ENCODE measurements at regions not wholly inside any gene's neighbourhood (a gene's known extent, or its start where the extent isn't known, plus 50 kb on each side); places are given as distances from the start of the nearest gene placed in this dataset.
A peak's percentile ranks its signal among the peaks of the same experiment; 100 is the strongest.

DNA sequence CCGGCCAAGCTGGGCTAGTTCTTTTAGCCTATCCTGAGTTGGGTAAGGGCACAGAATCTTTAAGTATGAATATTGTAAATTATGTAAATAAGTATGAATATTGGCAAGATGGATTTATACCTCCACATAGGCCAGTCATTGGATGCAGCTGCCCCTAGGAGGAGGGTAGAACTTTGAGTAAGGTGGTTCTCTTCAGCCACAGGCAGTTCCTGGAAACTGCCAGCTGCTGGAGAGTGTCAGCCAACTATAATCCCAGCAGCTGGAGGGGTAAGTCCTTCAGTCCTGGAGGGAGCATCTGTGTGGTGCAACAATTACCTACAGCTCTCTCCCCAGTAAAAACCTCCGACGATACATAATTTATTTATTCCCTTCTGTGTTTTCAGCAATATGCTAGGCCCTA, 65.8 kb upstream of the TMPO start:
- no peaks in the 10 kb centered on the region for H3K36me3 ChIP-seq (ENCODE audit: control insufficient read depth, insufficient read depth, low read length)
- no peak overlapping the region for H3K4me3 ChIP-seq (replicated peaks; ENCODE audit: low read depth, low read length)
- no peaks in the 10 kb centered on the region for H3K27me3 ChIP-seq (replicated peaks; ENCODE audit: control insufficient read depth, insufficient read depth, low read length)
- TF ChIP-seq, protein P1, sequence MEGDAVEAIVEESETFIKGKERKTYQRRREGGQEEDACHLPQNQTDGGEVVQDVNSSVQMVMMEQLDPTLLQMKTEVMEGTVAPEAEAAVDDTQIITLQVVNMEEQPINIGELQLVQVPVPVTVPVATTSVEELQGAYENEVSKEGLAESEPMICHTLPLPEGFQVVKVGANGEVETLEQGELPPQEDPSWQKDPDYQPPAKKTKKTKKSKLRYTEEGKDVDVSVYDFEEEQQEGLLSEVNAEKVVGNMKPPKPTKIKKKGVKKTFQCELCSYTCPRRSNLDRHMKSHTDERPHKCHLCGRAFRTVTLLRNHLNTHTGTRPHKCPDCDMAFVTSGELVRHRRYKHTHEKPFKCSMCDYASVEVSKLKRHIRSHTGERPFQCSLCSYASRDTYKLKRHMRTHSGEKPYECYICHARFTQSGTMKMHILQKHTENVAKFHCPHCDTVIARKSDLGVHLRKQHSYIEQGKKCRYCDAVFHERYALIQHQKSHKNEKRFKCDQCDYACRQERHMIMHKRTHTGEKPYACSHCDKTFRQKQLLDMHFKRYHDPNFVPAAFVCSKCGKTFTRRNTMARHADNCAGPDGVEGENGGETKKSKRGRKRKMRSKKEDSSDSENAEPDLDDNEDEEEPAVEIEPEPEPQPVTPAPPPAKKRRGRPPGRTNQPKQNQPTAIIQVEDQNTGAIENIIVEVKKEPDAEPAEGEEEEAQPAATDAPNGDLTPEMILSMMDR (IDR thresholded peaks at IDR 0.05; ENCODE audit: insufficient read depth, low read length, poor library complexity, severe bottlenecking), result no peak
- no peak for DNase-seq (ENCODE audit: extremely low read depth, insufficient read length)

DNA sequence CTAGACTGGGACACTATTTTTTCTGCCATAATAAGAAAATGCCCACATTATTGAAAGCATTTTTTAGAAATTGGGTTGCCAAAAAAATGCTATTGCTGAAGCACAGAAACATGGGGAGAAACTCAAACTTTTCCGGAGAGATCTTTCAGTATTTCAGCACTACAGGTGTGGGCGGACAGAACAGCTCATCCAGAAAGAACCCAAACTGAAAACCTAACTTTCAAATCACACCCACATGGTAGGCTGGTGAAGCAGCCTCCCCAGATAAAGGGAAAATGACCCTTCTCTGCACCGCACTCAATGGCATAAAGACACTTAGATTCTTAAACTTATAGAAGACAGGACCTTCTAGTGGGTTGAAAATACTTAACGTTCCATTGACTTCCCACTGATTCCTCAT, 62.3 kb upstream of the TMPO start:
- no peaks in the 10 kb centered on the region; the same call in none of the 2 replicates for H3K27me3 ChIP-seq (replicated peaks; ENCODE audit: control insufficient read depth, insufficient read depth, low read length)
- no peak for DNase-seq (ENCODE audit: extremely low read depth, insufficient read length)
- H3K36me3 ChIP-seq (ENCODE audit: control insufficient read depth, insufficient read depth, low read length), result no peaks in the 10 kb centered on the region
- TF ChIP-seq, protein P1 (IDR thresholded peaks at IDR 0.05; ENCODE audit: insufficient read depth, low read length, poor library complexity, severe bottlenecking), result no peak
- H3K4me3 ChIP-seq (replicated peaks; ENCODE audit: low read depth, low read length), result no peak overlapping the region

DNA sequence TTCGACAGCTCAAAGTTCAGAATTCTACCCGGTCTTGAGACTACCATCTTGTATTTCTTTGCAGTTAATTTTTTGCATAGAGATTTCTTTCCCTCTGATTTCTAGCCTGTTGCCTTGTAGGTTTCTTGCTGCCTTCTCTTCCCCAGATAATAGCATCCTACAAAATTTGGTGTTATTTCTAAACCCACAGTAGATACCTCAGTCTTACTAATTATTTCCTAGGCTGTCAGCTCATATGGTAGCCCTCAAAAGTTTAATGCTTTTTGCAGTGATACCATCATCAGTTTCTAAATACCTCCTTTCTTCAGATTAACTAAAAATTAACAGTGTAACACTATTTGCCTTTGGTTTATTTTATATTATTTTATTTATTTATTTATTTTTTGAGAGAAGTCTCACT, 61.9 kb upstream of the TMPO start:
- Histone ChIP-seq H3K36me3 (ENCODE audit: control insufficient read depth, insufficient read depth, low read length) (no peaks in the 10 kb centered on the region), H3K4me3 (replicated peaks; ENCODE audit: low read depth, low read length) (no peak overlapping the region), H3K27me3 (replicated peaks; ENCODE audit: control insufficient read depth, insufficient read depth, low read length) (no peaks in the 10 kb centered on the region; the same call in none of the 2 replicates)
- no peak for DNase-seq (ENCODE audit: extremely low read depth, insufficient read length)
- TF ChIP-seq, protein P1 (IDR thresholded peaks at IDR 0.05; ENCODE audit: insufficient read depth, low read length, poor library complexity, severe bottlenecking), result no peak

DNA sequence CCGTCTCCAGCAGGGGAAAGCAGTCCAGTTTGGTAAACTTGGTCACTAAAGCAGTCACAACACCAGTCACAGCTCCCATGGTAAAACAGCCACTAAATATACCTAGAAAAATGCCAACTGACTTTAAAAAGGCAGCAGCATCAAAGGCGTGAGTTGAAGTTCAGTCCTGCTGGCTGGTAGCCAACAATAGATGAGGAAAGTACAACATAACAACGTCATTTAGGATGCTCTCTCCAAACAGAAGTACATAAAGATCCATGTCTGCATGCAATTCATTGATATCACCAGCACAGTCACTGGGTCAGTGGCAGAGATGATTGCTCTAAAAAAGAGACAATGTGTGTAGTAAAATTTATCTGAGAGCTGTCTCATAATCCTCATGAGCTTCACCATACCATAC, 59.3 kb upstream of the TMPO start:
- no peaks in the 10 kb centered on the region for H3K36me3 ChIP-seq (ENCODE audit: control insufficient read depth, insufficient read depth, low read length)
- H3K4me3 ChIP-seq (replicated peaks; ENCODE audit: low read depth, low read length), result no peak overlapping the region
- TF ChIP-seq, protein P1 (IDR thresholded peaks at IDR 0.05; ENCODE audit: insufficient read depth, low read length, poor library complexity, severe bottlenecking), result no peak
- DNase-seq (ENCODE audit: extremely low read depth, insufficient read length), result no peak
- no peaks in the 10 kb centered on the region; the same call in none of the 2 replicates for H3K27me3 ChIP-seq (replicated peaks; ENCODE audit: control insufficient read depth, insufficient read depth, low read length)

DNA sequence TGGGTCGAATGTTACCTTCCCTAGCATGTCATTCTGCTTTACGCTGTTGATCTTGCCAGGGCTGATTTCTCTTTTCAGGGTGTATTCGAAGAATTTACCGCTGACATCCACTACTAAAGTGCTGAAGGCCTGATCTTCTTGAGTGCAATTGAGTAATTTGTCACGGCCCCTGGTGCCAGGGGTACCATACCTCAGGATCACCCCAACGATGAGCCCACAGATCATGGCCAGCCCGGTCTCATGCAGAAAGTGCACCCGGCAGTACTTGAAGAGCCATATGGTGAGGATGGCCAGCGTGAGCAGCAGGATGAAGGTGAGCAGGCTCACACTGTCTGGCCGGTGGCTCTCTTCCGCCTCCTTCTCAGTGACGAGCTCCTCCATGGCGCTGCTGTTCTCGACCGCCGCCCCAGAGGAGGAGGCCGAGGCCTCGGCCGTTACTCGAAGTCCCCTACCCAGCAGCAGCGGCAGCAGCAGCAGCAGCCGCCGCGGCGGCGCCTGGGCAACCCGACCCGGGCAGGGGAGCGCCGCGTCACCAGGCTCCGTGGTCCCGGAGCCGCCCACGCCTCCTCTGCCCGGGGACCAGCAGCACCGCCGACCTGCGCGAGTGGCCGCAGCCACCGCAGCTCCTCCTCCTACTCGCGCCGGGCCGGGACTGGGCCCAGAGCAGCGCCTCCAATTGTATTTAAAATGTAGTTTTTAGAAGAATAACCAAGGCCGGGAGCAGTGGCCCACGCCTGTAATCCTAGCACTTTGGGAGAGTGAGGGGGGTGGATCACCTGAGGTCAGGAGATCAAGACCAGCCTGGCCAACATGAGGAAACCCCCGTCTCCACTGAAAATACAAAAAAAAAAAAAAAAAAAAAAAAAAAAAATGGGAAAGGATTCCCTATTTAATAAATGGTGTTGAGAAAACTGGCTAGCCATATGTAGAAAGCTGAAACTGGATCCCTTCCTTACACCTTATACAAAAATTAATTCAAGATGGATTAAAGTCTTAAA, 58.5 kb upstream of the TMPO start:
- peak overlapping the region; percentile 11; the same call in 1 of the 2 replicates for H3K4me3 ChIP-seq (replicated peaks; ENCODE audit: low read depth, low read length)
- no peaks in the 10 kb centered on the region; the same call in none of the 2 replicates for H3K27me3 ChIP-seq (replicated peaks; ENCODE audit: control insufficient read depth, insufficient read depth, low read length)
- H3K36me3 ChIP-seq (ENCODE audit: control insufficient read depth, insufficient read depth, low read length), result no peaks in the 10 kb centered on the region
- TF ChIP-seq, protein P1 (IDR thresholded peaks at IDR 0.05; ENCODE audit: insufficient read depth, low read length, poor library complexity, severe bottlenecking), result no peak
- DNase-seq (ENCODE audit: extremely low read depth, insufficient read length), result peak; percentile 50
